HG02943 (cell line): ENCODE measurements at regions not wholly inside any gene's neighbourhood (a gene's known extent, or its start where the extent isn't known, plus 50 kb on each side); places are given as distances from the start of the nearest gene placed in this dataset.
"Not testable (repeated sequence)": the region's sequence is repeated elsewhere in the genome, so short reads cannot be mapped to it uniquely, and the experiment has no call there.

Experiments used
- ATAC-seq: cut with Tn5 transposase; IDR thresholded peaks from one replicate; pipeline ENCODE4 v1.9.1; 2021; ENCODE audit warnings: mild to moderate bottlenecking, low read depth, moderate library complexity; ENCODE audit not compliant: unreplicated experiment

DNA sequence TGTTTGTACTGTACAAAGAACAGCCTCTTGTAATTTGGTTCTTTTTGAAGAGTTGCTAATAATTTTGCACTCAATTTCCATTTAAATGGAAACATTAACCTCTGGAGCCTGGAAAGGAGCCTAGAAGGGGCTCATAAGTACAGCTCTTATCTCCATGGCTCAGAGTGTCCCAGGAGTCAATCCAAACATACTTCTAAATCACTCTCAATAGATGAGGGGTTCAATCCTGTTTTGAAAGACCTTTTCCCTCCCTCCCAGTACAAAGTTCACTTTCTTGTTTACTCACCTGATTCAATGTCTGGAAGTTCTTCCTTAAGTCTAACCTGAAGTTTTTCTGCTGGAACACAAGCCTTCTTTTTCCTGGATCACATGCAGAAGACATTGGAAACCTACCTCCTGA lies 273.0 kb upstream of the PLET1 start:
- no peak for ATAC-seq

GRCh38 chr11:112534208-112534607 lies 273.5 kb upstream of the PLET1 start:
- no peak for ATAC-seq

- ATAC-seq, result no peak
Measured at GRCh38 chr11:112537026-112537425, 276.4 kb upstream of the PLET1 start.

GRCh38 chr11:112537846-112538330 lies 277.2 kb upstream of the PLET1 start:
- ATAC-seq, result no peak

- ATAC-seq, result no peak
Measured at GRCh38 chr11:112538534-112539280, 278.0 kb upstream of the PLET1 start.

DNA sequence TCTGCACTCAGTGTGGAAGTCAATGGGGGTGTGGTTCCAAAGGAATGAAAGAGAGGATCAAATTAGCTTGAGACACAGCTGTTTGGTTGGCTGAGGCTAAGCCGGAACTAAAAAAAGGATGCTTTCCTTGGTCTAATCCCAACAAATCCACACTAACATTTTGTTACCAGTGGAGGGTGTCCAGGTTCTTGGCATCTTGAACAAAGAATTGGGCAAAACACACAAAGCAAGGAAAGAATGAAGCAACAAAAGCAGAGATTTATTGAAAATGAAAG lies 278.6 kb upstream of the PLET1 start:
- not testable (repeated sequence) for ATAC-seq

- ATAC-seq, result no peak
Measured at GRCh38 chr11:112539741-112540140, 279.1 kb upstream of the PLET1 start.

DNA sequence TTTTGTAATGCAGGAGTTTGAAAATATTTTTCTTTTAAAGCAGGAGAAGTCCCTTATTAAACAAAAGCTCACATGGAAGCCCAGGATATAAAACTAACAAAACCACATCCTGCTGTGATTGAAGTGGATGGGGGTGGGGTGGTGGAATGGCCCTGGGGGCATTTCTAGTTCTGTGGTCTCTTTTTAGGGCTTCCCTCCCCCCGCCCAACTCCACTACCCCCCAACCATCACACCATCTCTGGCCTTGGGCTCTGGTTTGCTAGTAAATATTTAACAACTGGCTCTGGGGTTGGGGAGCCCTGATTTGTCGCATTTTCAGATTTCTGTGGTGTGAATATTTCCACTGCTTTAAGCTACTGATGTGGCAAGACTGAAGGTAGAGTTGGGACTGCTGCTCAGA lies 279.6 kb upstream of the PLET1 start:
- no peak for ATAC-seq

DNA sequence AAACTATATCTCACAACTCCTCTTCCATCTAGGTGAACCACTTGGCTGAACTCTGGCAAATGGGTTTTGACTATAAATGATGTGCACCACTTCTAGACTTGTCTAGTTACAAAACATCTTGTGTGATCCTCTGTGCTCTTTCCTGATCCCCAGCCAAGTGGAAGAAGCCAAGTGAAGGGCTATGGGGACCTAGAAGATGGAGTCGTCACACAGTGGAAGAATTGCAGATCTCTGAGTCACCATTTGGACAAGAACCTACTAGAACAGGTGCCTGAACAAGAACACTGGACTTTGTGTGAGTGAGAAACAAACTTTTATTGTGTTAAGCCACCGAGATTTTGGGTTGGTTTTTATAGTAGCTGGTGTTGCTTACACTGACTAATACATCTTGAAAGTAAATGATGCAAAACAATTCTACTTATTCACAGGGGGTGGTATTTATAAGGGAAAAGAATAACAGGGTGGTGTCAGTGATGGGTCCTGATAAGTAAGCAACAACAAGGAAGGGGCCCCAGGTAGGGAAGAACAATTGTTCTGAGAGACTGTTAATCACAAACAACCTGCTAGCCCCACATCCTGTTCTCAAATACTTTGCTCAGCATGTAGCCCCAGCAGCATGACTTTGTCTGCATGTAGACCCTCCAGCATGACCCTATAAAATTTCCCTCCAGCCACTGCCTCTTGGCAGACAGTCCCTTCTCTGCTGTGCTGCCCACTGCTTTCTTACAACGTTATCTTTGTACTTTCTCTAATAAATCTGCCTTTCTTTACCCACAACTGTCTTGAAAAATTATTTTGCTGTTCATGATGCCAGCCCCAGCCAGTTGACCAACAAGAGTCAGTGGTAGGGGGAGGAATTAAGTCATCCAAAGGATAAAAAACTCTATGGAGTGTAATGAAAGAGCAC lies 280.7 kb upstream of the PLET1 start:
- no peak for ATAC-seq

DNA sequence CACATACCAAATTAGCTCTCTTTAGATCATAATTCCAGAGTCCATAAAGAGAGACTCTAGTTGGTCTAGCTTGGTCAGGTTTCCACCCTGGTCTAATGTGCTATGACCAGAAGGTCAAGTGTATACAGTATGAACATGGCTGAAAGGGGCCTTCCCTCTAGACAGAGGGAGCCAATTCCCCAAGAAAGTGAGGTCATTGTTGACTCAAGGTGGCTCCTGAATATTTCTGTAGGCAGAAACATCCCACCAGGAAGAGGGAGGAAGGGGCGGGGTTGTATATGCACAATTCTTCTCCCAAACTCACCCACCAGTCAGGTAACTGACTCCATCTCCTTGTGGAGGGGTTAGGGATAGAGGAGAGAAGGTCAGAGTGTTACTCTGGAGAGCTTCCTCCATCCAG lies 281.8 kb upstream of the PLET1 start:
- ATAC-seq, result no peak

GRCh38 chr11:112543390-112543789 lies 282.7 kb upstream of the PLET1 start:
- ATAC-seq, result no peak

GRCh38 chr11:112548641-112549040 lies 288.0 kb upstream of the PLET1 start:
- no peak for ATAC-seq

GRCh38 chr11:112553205-112553731 lies 292.6 kb upstream of the PLET1 start:
- no peak for ATAC-seq

GRCh38 chr11:112554586-112554985 lies 293.9 kb upstream of the PLET1 start:
- no peak for ATAC-seq

DNA sequence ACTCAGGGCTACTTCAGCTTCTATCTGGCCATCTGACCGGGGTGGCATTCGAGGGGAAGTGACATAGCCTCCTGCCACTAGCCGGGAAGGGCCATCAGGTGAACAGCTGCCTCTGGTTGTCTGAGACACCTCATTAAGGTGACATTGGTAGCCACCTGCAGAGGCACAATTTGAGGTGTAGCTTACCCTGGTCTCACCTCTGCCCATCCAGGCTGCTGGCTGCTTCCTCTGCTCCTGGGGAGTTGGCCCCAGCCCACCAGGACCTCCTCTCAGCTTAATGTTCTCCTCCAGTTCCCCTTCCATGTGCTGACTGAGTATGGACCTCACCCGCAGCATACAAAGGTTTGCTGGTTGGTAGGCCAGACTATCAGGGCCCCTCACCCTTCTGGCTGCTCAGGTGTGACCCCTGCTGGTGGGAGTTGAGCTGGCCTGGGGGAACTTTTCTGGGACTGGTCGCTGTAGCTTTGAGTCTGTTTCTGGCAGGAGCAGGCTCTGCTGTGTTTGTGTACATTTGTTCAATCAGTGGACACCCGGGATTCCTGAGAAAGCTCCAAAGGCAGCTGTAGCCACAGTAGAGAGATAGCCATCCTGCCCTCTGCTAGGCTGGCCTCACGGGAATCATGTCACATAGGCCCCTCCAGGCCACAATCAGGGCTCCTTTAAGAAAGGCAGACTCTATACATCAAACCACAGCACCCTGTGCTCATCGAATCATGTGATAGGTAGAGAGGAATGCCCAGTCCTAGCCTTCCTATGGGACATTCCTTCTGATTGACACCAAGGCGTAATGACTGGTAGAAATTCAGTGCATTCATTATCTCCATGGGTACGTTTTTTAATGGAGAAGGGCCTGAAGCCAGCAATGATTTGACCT lies 295.1 kb upstream of the PLET1 start:
- no peak for ATAC-seq

GRCh38 chr11:112558691-112559090 lies 298.0 kb upstream of the PLET1 start:
- ATAC-seq, result no peak

DNA sequence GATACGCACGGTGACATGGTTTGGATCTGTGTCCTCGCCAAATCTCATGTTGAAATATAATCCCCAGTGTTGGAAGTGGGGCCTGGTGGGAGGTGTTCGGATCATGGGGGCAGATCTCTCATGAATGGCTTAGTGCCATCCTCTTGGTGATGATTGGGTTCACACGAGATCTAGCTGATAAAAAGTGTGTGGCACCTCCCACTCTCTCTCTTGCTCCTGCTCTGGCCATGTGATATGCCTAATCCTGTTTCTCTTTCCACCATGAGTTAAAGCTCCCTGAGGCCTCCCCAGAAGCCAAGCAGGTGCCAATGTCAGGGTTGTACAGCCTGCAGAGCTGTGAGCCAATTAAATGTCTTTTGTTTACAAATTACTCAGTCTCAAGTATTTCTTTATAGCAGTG lies 303.1 kb upstream of the PLET1 start:
- no peak for ATAC-seq

- no peak for ATAC-seq
Measured at GRCh38 chr11:112564228-112564955, 303.7 kb upstream of the PLET1 start.

DNA sequence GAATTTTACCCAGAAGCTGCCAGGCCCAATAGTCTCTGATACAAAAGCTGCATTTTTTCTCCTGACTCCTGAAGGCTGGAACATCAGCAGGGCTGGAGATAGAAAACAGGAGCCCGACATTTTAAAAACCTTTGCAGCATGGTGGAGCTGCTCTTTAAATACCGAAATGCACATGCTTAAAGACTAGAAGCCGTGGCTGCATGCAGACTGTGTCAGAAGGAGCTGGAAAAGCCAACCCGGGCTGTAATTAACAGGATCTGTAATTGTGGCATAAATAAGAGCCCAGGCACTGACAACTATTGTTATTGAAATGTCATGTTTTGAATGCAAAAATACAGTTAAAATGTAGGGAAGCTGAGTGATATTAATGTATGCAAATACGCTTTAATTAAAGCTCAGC lies 304.9 kb upstream of the PLET1 start:
- ATAC-seq, result no peak

GRCh38 chr11:112566124-112566523 lies 305.5 kb upstream of the PLET1 start:
- no peak for ATAC-seq
